H54 (cell line): ENCODE measurements at regions not wholly inside any gene's neighbourhood (a gene's known extent, or its start where the extent isn't known, plus 50 kb on each side); places are given as distances from the start of the nearest gene placed in this dataset.

Source experiments
- DNase-seq: peaks from one replicate; pipeline ENCODE4 v3.0.0; 2011; ENCODE audit warnings: low spot score, mixed read lengths; ENCODE audit not compliant: insufficient read length
- FAIRE-seq: peaks from 3 replicates; lab custom pipeline; 2011; peaks lifted over from hg19 to GRCh38; lab: Jason Lieb, UNC
- POLR2A ChIP-seq: IDR thresholded peaks from 2 replicates; pipeline ENCODE4 v1.6.1; 2011; ENCODE audit warnings: low read depth, mild to moderate bottlenecking, low read length

- no peak for TF ChIP-seq POLR2A
- DNase-seq (no peak), FAIRE-seq (no peak)
These were observed 53.3 kb upstream of the CXCR4 start for GRCh38 chr2:136171223-136171622.

GRCh38 chr2:136168720-136169119 lies 50.8 kb upstream of the CXCR4 start:
- TF ChIP-seq POLR2A, result no peak
- DNase-seq, result no peak
- FAIRE-seq, result no peak

- FAIRE-seq (no peak), DNase-seq (no peak)
- TF ChIP-seq POLR2A, result no peak
These were observed 49.9 kb upstream of the CXCR4 start for GRCh38 chr2:136167721-136168475.
